HG02981 (cell line): ENCODE measurements at regions not wholly inside any gene's neighbourhood (a gene's known extent, or its start where the extent isn't known, plus 50 kb on each side); places are given as distances from the start of the nearest gene placed in this dataset.

Experiments used
- ATAC-seq: cut with Tn5 transposase; IDR thresholded peaks from one replicate; pipeline ENCODE4 v1.9.1; 2021; ENCODE audit warnings: mild to moderate bottlenecking, moderate library complexity; ENCODE audit not compliant: unreplicated experiment

- no peak for ATAC-seq
Observed at GRCh38 chr11:110801328-110801727, 89.1 kb upstream of the ARHGAP20 start.

GRCh38 chr11:110798201-110798900 is 86.1 kb upstream of the ARHGAP20 start:
- no peak for ATAC-seq

- ATAC-seq = peak; percentile 89
Observed at GRCh38 chr11:110797453-110797852, 85.2 kb upstream of the ARHGAP20 start.

GRCh38 chr11:110795112-110795624 is 82.9 kb upstream of the ARHGAP20 start:
- no peak for ATAC-seq

GRCh38 chr11:110793556-110793955 is 81.3 kb upstream of the ARHGAP20 start:
- no peak for ATAC-seq

GRCh38 chr11:110791621-110792020 is 79.4 kb upstream of the ARHGAP20 start:
- no peak for ATAC-seq

- ATAC-seq = no peak
Observed at GRCh38 chr11:110787680-110788079, 75.4 kb upstream of the ARHGAP20 start.

GRCh38 chr11:110786226-110786902 is 74.1 kb upstream of the ARHGAP20 start:
- no peak for ATAC-seq

- no peak for ATAC-seq
Observed at GRCh38 chr11:110785398-110785797, 73.2 kb upstream of the ARHGAP20 start.

GRCh38 chr11:110782616-110783015 is 70.4 kb upstream of the ARHGAP20 start:
- no peak for ATAC-seq

GRCh38 chr11:110779108-110779507 is 66.9 kb upstream of the ARHGAP20 start:
- ATAC-seq = no peak

GRCh38 chr11:110778343-110778742 is 66.1 kb upstream of the ARHGAP20 start:
- ATAC-seq = no peak

GRCh38 chr11:110777775-110778174 is 65.5 kb upstream of the ARHGAP20 start:
- peak; percentile 43 for ATAC-seq

- no peak for ATAC-seq
Observed at GRCh38 chr11:110776081-110776480, 63.8 kb upstream of the ARHGAP20 start.

GRCh38 chr11:110774138-110775014 is 62.1 kb upstream of the ARHGAP20 start:
- no peak for ATAC-seq

- ATAC-seq = no peak
Observed at GRCh38 chr11:110773442-110773841, 61.2 kb upstream of the ARHGAP20 start.

- ATAC-seq = no peak
Observed at GRCh38 chr11:110772863-110773262, 60.6 kb upstream of the ARHGAP20 start.

- ATAC-seq = no peak
Observed at GRCh38 chr11:110766316-110766715, 54.1 kb upstream of the ARHGAP20 start.

- no peak for ATAC-seq
Observed at GRCh38 chr11:110764485-110764884, 52.2 kb upstream of the ARHGAP20 start.

GRCh38 chr11:110763249-110764011 is 51.2 kb upstream of the ARHGAP20 start:
- ATAC-seq = no peak

- ATAC-seq = no peak
Observed at GRCh38 chr11:110762590-110762989, 50.4 kb upstream of the ARHGAP20 start.
